ENCODE measurements at regions not wholly inside any gene's neighbourhood (a gene's known extent, or its start where the extent isn't known, plus 50 kb on each side); places are given as distances from the start of the nearest gene placed in this dataset.

DNA sequence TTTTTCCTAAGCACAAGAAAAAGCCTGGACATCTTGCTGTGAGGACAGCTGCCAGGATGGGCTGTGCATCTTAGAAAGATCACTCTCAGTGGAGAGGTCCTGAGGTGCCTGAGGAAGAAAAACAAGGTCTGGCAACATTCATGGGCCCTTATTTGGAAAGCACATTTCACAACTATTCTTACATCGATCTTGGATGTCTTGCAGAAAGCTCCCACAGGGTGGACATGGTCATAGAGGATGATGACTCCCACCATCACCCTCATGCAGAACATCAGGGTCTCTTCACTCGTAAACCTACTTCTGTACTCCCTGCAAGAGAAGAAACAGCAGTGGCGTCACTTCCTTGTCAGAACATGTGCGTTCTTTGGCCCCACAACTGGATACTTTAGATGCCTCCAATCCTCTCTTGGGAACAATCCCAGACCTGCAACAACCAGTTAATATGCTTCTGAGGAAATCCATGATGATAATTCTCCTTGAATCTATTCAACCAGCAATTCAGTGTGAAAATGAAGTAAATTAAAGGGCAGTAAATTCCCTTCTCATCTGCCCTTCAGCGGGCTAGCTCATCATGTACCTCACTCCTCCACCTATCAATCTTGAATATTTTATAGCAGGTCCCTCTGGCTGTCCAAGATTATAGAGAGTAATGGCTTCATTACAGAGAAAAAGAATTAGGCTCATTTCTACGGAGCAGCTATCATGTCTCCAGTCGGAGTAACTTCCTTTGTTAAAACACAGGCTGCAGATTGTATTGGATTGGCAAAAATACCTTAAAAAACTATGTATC lies 106.2 kb downstream of the CYRIA start:
- TF ChIP-seq, protein P1, sequence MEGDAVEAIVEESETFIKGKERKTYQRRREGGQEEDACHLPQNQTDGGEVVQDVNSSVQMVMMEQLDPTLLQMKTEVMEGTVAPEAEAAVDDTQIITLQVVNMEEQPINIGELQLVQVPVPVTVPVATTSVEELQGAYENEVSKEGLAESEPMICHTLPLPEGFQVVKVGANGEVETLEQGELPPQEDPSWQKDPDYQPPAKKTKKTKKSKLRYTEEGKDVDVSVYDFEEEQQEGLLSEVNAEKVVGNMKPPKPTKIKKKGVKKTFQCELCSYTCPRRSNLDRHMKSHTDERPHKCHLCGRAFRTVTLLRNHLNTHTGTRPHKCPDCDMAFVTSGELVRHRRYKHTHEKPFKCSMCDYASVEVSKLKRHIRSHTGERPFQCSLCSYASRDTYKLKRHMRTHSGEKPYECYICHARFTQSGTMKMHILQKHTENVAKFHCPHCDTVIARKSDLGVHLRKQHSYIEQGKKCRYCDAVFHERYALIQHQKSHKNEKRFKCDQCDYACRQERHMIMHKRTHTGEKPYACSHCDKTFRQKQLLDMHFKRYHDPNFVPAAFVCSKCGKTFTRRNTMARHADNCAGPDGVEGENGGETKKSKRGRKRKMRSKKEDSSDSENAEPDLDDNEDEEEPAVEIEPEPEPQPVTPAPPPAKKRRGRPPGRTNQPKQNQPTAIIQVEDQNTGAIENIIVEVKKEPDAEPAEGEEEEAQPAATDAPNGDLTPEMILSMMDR (IDR thresholded peaks at IDR 0.05) = no peak
- TF ChIP-seq POLR2A (IDR thresholded peaks at IDR 0.05) = no peak
